Stimulated activated CD4-positive, alpha-beta T cell treated with anti-CD3 and anti-CD28 coated beads, Interleukin-1b, Interleukin-23, amount 100 ng/mL, for 4 hours (primary cell): ENCODE measurements at regions not wholly inside any gene's neighbourhood (a gene's known extent, or its start where the extent isn't known, plus 50 kb on each side); places are given as distances from the start of the nearest gene placed in this dataset.
A peak's percentile ranks its signal among the peaks of the same experiment; 100 is the strongest.

Experiments used
- DNase-seq, 2 donors: peaks; one replicate each; pipeline ENCODE4 v3.0.0-alpha.2; 2020; ENCODE audit warnings: low read depth in 2 of 2

DNA sequence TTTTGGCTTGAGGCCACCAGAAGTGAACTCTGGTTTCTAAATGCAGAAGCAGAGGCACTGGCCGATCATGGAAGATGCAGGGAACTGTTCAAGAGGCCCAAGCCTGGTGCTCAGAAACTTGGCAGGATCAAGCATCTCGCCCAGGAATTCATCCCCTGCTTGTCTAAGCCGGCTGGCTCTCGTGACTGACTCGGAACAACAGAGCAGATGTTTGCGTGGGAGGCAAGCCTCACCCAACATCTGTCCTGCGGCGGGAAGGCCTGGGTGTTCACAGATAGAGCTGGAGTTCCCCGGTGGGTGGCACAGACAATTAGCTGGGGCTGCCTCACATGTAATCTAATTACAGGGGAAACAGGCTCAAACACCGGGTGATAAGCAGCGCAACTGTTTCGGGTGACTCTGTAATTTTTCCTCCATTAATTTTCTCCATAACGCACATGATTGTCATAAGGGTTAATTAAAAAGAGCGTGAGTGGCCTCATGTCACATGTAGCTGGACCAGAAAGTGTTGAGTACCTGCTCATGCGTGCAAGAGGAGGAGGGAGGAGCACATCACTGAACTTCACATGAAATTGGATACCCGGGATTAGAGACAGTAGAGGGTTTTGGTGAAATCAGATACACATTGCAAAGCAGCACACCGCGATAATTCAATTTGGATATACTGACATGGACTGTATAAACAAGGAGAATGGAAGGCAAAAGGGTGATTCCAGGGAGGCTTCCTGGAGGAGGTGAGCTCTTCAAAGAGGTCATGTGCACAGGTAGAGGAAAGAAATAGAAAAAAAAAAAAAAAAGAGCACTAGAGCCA is 180.0 kb downstream of the ETS2 start:
- peak in 1 of 2 donors; percentile 18 for DNase-seq

DNA sequence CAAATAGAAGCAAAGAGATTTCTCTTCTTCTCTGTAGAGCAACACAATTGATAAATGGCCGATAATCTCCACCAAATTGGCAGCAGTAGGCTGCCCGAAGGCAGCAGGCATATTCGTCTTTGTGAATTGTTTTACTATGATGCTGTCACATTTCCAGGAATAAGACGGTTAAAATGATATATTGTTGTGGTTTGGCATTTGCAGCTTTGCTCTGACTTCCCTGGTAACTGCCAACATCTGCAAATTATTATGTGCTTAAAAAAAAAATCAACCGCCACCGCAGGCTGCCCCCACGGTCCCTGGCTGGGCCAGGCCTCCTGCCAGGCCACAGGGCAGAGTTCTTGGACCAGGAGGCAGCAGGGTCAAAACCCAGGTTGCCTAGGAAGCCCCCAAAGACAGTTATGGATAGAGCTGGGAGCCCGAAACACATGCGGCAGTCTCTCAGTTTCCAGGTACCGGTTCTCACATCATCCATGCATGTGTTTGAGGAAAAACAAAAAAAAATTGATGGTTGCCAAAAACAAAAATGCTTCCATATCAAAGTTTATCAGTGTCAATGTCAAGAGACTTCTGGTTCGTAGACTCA is 179.3 kb downstream of the ETS2 start:
- DNase-seq: no peak

DNA sequence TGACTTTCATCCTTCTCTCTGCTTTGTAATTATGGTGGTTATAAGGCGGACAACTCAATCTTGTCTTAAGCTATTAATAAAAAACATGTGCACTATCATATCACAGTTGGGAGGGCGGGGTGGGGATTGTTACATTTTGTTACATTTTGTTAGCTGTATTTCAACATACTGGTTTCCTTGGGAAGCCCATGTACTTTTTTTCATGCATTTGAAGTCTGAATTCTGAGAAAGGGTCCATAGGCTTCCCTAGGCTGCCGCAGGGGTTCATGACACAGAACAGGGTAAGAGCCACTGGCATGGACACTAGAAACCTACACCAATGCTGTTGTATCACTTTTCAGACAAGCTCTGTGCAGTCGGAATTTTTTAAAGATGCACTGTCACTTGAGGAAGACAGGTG is 178.8 kb downstream of the ETS2 start:
- no peak for DNase-seq

DNA sequence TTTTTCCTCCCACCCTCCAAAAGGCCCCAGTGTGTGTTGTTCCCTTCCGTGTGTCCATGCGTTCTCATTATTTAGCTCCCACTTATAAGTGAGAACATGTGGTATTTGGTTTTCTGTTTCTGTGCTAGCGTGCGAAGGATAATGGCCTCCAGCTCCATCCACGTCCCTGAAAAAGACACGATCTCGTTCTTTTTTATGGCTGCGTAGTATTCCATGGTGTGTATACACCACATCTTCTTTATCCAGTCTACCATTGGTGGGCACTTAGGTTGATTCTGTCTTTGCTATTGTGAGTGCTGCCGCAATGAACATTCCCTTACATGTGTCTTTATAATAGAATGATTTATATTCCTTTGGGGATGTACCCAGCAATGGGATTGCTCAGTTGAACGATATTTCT is 177.8 kb downstream of the ETS2 start:
- DNase-seq: no peak

DNA sequence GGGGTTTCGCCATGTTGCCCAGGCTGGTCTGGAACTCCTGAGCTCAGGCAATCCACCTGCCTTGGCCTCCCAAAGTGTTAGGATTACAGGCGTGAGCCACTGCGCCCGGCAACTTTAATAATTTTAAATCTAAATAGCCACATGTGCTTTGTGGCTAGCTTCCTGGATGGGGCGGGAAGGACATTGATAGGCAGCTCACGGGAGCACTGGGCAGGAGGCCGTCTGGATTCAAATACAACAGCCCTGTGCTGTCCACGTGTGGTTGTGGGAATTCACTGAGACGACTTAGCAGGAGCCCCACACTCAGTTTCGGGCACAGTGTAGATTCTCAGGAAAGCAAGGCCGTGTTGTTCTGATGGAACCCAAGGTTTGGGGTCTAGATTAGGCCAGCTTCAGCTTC is 177.1 kb downstream of the ETS2 start:
- DNase-seq: no peak

DNA sequence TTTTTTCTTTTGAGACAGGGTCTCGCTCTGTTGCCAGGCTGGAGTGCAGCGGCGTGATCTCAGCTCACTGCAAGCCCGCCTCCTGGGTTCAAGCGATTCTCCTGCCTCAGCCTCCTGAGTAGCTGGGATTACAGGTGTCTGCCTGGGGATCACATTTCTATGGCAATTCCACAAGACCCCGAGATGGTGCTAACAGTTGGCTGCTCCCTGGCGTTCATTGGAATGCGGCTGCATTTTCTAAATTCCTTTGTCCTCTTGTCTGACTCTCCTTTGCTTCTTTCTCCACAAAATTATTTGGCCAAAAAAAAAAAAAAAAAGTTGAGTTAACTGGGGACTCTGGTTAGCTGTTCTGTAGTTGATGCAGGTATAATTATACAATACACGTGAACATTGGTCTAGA is 176.4 kb downstream of the ETS2 start:
- no peak for DNase-seq

DNA sequence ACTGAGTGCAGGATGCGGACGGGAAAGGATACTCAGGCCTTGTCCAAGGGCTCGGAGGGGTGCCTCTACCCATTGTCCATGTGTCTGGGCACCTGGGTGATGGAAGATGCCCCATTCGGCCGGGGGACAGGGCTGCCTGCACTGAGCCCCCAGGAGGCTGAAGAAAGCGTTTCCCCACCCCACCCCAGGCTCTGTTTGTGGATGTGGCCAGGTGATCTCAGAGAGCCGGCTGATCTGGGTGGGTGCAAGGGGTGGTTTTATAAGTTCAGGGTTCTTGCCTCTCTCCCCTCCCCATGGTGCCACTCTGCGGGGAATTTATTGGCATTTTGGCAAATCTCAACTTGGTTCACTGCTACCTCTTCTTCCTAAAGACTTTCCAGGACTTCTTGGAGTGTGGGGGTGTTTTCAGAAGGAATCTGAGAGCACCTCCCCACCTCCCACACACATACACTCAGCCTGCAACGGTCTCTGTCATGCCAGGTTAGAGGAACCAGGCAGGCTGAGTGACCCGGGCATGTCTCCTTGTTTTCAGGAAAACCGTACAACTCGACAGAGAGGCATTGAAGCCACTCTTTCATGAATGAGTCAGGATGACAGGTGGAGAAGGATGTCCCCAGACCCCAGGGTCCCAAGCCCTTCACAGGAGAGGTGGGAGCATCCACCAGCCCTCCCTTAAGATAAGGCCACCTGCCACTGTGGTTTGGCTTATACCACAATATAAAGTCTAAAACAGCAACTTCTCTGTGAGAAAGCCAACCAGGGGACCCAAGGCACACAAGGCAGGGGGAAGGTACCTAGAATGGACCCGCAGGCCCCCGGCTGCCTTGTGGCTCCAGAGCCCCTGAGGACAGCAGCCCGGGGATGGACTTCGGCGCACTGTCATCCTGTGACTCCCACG is 174.9 kb downstream of the ETS2 start:
- DNase-seq: no peak

DNA sequence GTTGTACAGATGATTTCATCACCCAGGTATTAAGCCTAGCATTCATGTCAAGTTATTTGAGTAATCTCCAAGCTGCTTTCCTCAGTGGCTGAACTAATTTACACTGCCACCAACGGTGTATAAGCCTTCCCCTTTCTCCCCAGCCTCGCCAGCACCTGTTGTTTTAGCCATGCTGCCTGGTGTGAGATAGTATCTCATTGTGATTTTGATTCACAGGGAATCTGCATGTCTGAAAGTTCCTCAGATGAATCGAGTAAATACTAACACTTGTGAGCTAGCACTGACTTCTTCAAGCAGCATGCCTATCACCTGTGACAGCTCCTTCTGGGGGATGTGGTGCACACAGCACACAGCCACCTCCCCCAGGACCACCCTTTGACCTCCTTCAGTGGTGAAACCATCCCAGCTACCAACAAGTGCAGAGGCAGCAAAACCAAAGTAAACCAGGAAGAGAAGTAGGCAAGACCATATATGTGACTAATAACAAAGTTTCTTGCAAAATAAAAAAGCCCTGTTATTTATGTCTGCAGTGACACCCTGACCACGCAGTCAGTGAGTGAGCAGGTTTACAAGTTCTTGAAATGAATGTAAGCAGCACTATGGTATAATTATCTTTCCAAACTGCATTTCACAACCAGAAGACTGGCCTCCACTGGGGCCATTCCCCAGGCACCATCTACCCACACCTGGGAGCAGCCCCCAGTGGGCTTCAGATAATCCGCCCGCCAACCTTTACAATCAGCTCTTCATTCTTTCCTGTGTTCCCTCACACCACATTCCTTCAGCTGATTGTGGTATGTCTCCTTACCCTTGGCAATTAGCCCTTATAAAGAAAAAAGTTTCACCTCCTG is 173.8 kb downstream of the ETS2 start:
- DNase-seq: no peak

DNA sequence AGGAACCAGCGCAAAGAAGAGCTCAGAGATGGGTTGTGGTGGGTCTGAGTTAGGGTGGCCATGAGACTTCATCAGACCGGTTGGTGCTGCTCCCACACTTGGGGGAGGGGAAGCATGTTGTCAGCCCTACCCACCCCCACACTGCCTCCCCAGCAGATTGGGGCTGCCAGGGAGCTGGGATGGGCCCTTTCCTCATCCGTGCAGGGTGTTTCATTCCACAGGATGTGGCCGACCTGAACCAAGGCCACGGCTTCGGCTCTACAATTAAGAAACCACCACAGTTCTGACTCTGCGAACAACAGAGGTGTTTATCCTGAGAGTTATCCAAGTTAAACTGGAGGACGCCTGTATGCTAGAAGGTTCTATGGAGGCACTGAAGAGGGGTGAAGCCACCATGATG is 171.2 kb downstream of the ETS2 start:
- no peak for DNase-seq

DNA sequence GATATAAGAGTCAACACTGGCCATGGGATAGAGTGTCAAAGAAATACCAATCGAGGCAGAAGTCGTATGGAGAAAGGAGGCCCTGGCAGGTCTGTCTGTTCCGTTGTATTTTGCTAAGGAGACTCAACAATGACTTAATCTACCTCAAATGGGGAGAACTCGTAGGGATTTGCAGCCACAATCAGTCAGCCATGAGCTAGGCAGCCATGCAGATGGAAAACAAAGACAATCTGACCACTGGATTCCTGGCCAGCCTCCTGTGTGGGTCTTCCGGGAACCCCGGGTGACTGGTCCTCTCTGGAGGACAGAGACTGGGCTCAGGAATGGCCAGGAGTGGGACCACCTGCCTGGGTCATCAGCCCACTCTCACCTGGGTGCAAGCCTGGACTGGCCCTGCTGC is 167.8 kb downstream of the ETS2 start:
- no peak for DNase-seq

DNA sequence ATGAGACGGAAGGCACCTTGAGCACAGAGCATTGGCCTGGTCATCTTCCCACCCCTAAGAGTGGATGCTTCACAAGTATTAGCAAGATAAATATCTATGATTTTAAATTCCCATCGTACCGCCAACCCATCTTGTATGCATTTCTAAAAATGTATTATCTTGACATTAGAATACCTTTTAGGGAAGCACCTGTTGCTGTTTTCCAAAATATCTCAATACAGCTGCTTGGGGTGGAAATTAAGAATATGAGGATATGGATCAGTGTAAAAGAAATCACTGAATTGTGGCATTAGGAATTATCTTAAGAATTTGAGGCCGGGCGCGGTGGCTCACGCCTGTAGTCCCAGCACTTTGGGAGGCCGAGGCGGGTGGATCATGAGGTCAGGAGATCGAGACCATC is 166.3 kb downstream of the ETS2 start:
- DNase-seq: no peak

DNA sequence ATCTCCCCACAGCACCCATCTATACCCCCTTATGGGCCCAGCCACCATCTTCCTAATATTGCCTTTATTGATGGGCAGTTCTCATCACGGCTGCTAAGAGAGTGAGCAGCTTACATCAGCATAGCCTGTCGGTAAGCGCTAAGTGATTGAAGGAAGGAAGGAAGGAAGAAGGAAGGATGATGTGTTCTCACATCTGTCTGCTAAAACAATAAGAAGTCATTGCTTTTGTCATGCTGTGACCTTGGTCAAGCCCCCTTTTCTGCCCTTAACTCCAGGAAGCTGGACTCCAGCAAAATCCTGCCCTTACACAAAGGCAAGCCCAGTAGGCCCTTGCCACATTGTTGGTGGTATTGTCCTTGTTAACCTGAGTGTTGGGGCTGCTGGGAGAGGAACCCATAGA is 165.0 kb downstream of the ETS2 start:
- no peak for DNase-seq

DNA sequence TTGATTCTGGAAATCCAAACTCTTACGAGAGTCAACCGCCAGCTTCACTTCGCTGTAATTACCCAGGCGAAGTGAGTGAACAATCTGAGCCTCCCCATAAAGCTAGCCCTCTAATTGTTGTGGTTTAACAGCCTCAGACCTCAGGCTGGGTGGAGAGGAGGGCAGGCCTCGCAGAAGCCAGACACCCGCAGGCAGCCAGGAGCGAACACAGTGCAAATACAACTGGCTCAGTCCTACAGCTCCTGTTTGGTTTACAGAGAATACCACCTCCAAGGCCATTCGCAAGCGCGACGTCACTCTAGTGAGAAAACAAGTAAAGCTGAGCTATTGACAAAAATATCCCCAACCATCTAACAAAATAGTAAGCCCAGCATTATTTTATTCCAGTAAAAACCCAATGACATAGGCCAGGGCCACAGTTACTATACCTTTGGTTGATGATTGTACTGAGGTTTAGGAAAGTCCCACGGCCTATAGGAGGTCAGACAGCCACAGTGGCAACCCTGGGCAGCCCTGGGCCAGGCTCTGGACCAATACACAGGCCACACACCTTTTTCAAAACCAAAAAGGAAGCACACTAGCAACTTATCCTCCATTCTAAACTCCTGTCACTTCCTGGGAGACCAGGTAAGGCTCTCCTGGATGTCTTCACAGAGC is 163.3 kb downstream of the ETS2 start:
- no peak for DNase-seq

DNA sequence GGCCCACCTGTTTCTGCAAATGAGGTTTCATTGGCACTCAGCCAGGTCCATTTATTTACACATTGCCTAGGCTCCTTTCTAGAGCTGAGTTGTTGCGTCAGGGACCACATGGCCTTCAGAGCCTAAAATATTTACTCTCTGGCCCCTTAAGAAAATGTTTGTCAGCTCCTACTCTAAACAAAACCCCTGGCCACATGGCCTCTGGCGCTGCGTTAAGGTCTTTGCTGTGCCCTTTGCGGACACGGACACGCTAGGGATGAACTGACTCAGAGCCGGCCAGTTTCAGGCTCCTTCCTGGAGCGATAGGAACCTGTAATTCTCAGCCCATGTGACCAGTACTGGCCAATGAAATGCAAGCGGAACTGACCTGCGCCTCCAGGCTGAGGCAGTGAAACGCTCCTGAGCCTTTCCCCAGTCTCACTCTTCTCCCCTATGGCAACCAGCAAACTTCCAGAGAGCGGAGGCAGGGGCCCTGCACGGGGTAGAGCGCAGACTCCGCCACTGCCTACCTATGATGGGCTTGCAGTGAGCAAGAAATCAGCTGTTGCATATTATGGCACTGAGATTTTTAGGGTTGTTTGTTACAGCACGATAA is 160.3 kb downstream of the ETS2 start:
- no peak for DNase-seq

DNA sequence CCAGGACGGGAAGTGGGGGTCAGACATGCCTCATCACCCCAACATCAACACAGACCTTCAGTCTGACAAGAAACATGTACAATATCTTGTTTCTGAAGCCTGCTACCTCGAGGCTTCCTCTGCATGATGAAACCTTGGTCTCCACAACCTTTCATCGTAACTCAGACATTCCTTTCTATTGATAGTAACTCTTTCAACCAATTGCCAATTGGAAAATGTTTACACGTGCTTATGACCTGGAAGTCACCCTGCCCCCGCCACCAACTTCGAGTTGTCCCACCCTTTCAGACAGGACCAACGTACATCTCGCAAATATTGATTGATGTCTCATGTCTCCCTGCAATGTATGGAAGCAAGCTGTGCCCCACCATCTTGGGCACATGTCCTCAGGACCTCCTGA is 159.5 kb downstream of the ETS2 start:
- no peak for DNase-seq

DNA sequence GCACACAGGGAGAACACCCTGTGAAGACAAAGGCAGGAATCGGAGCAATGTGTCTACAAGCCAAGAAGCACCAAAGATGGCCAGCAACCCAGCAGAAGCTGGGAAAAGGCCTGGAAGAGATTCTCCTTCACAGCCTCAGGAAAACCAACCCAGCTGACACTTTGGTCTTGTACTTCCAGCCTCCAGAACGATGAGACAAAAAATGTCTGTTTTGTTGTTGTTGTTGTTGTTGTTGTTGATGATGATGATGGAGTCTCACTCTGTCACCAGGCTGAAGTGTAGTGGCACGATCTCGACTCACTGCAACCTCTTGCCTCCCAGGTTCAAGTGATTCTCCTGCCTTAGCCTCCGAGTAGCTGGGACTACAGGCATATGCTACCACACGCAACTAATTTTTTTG is 157.3 kb downstream of the ETS2 start:
- DNase-seq: no peak

DNA sequence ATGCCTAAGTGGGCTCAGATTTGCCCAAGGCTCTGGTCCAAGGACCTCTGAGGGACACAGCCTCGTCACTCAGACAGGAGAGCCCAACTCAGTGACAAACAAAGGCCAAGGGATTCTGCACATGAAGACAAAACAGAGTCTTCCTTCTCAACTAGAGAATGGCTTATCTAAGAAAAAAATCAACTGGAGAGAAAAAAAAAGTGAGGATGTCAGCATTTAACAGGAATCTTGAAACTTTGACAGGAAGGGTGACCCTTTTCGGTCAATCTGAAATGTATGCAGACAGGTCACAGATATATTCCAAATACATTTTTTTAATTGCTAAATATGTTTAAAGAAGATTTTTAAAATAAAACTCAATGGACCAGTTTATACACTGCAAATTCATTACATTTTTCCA is 154.5 kb downstream of the ETS2 start:
- DNase-seq: no peak

DNA sequence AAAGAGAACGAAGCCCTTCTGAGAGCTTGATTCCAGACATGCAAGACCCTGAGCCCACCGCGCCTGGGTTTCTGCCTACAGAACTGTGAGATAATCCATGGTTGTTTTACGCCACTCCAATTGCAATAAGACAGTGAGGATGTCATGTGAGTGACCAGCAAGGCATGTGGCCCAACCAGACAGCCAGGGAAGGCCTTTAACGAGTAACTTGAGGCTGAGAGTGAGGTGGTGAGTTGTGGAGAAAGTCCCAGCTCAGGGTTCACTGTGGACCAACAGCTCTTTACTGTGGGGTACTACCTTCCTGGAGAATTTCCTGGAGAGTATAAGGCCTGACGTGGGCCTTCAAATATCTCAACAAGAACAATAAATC is 153.9 kb downstream of the ETS2 start:
- DNase-seq: no peak

DNA sequence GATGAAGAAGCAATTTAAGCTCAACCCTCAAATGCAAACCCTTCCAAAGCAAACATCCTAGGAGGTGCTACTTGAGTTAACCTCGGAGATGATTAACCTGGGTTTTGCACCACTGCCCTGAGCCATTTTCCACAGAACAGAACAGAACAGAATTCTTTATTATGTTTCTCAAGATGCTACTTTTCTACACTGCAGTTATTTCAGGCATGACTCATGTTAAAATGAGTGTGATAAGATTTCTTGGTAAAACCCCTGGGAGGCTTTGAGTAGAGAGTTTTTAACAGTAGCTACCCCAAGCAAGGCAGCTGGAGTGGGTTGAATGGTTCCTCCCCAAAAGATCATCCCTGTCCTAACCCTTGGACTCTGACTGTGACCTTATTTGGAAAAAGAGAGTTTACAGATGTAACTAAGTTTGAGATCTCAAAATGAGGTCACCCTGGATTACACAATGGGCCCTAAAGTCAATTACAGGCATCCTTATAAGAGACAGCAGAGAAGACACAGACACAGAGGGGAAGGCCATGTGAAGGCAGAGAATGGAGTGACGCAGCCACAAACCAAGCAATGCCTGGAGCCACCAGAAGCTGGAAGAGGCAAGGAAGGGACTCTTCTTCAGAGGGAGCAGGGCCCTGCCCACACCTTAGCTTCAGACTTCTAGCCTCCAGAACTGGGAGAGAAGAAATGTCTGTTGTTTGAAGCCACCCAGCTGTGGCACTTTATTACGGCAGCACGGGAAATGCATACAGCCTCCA is 153.4 kb downstream of the ETS2 start:
- DNase-seq: no peak

DNA sequence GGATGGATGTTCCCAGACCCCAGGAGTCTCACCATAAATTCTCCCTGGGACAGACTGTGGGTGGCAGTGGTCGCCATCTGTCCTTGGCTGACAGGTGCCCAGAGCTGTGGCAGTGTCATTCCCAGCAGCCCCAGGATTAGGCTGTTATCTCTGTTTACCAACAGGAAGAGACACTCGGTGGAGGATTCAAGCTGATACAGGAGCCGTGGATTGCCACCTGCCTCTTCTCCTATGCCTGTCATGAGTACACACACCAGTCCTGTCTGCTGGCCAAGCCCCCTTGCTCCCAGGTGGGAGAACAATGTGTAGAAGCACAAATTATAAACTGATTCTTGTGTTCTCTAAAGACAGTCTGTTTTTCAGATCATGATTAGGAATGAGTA is 152.6 kb downstream of the ETS2 start:
- no peak for DNase-seq
